CD14-positive monocyte (primary cell): ENCODE measurements at regions not wholly inside any gene's neighbourhood (a gene's known extent, or its start where the extent isn't known, plus 50 kb on each side); places are given as distances from the start of the nearest gene placed in this dataset.

ENCODE experiments used
- DNase-seq, 3 donors: peaks; one replicate each; pipeline ENCODE4 v3.0.0-alpha.2; 2011 to 2022
- H2AFZ ChIP-seq: 2 replicates; pipeline ENCODE4 v1.6.0; 2012; ENCODE audit warnings: mild to moderate bottlenecking, low read depth, low read length, inconsistent platforms; ENCODE audit not compliant: insufficient read depth, poor library complexity, severe bottlenecking
- H3K27ac ChIP-seq, 2 donors: 1 replicate in 1 of 2; 2 replicates in 1 of 2; pipeline ENCODE4 v1.5.1; 2012 to 2013; ENCODE audit warnings: low read length in 2 of 2, control low read depth in 1 of 2, inconsistent platforms in 1 of 2, low read depth in 1 of 2, mild to moderate bottlenecking in 1 of 2
- H3K27me3 ChIP-seq, 2 donors: one replicate each; pipeline versions ENCODE4 v1.6.0 to v1.6.1; 2011 to 2013; ENCODE audit warnings: low read length in 2 of 2; ENCODE audit not compliant: control insufficient read depth in 2 of 2, insufficient read depth in 2 of 2
- H3K36me3 ChIP-seq, 2 donors: replicated peaks in 1 of 2; 1 replicate in 1 of 2; 2 replicates in 1 of 2; pipeline versions ENCODE4 v1.5.1 to v1.6.1; 2012 to 2013; ENCODE audit warnings: low read length in 2 of 2, control low read depth in 1 of 2, inconsistent platforms in 1 of 2, mild to moderate bottlenecking in 1 of 2; ENCODE audit not compliant: insufficient read depth in 2 of 2, control insufficient read depth in 1 of 2
- H3K4me1 ChIP-seq, 2 donors: 1 replicate in 1 of 2; 2 replicates in 1 of 2; pipeline versions ENCODE4 v1.5.1 to v1.6.1; 2012 to 2013; ENCODE audit warnings: low read length in 2 of 2, control low read depth in 1 of 2, inconsistent platforms in 1 of 2, mild to moderate bottlenecking in 1 of 2, moderate library complexity in 1 of 2; ENCODE audit not compliant: insufficient read depth in 2 of 2, control insufficient read depth in 1 of 2
- H3K4me2 ChIP-seq: replicated peaks from 2 replicates; pipeline ENCODE3; 2012; ENCODE audit warnings: low read length, moderate library complexity, mild to moderate bottlenecking; ENCODE audit not compliant: poor library complexity, severe bottlenecking; ENCODE audit errors: extremely low read depth
- H3K4me3 ChIP-seq, 3 experiments: fragments of 200-600 bp in 1 of 3; sonication (generic) in 1 of 3; replicated peaks in 1 of 3; 1 replicate in 2 of 3; 2 replicates in 1 of 3; pipeline ENCODE4 v1.5.1; 2011 to 2013; ENCODE audit warnings: low read length in 3 of 3, mild to moderate bottlenecking in 3 of 3, control low read depth in 2 of 3, low read depth in 2 of 3, inconsistent platforms in 1 of 3, moderate library complexity in 1 of 3
- H3K79me2 ChIP-seq: 2 replicates; pipeline ENCODE4 v1.6.0; 2012; ENCODE audit warnings: mild to moderate bottlenecking, control low read depth, inconsistent platforms, low read length, moderate library complexity; ENCODE audit not compliant: insufficient read depth
- H3K9ac ChIP-seq: 2 replicates; pipeline ENCODE4 v1.6.0; 2017; ENCODE audit warnings: low read length, mild to moderate bottlenecking; ENCODE audit not compliant: insufficient read depth, poor library complexity, severe bottlenecking
- H3K9me3 ChIP-seq, 2 donors: replicated peaks in 1 of 2; 1 replicate in 1 of 2; 2 replicates in 1 of 2; pipeline versions ENCODE4 v1.5.1 to v1.6.1; 2012 to 2013; ENCODE audit warnings: low read length in 2 of 2, control low read depth in 1 of 2; ENCODE audit not compliant: control insufficient read depth in 1 of 2, insufficient read depth in 1 of 2
- H4K20me1 ChIP-seq: 2 replicates; pipeline ENCODE4 v1.6.0; 2012; ENCODE audit warnings: mild to moderate bottlenecking, low read length, control low read depth, moderate library complexity; ENCODE audit not compliant: insufficient read depth
- H3K27ac Mint-ChIP-seq, 7 donors: one replicate each; pipeline ENCODE4 v1.8.0; 2020; ENCODE audit warnings: mild to moderate bottlenecking in 7 of 7, mixed read lengths in 7 of 7, moderate library complexity in 6 of 7, inconsistent platforms in 2 of 7
- H3K27me3 Mint-ChIP-seq, 3 donors: one replicate each; pipeline ENCODE4 v1.8.0; 2021 to 2022; ENCODE audit warnings: low read depth in 3 of 3, mild to moderate bottlenecking in 3 of 3, mixed read lengths in 3 of 3, moderate library complexity in 3 of 3, inconsistent platforms in 1 of 3
- H3K36me3 Mint-ChIP-seq, 2 donors: one replicate each; pipeline ENCODE4 v1.8.0; 2020; ENCODE audit warnings: mixed read lengths in 2 of 2, inconsistent platforms in 1 of 2, mild to moderate bottlenecking in 1 of 2
- H3K4me1 Mint-ChIP-seq: one replicate; pipeline ENCODE4 v1.8.0; 2020; ENCODE audit warnings: mild to moderate bottlenecking, mixed read lengths
- H3K4me3 Mint-ChIP-seq, 2 donors: one replicate each; pipeline ENCODE4 v1.8.0; 2020; ENCODE audit warnings: mild to moderate bottlenecking in 2 of 2, mixed read lengths in 2 of 2, moderate library complexity in 1 of 2
- H3K9me3 Mint-ChIP-seq, 7 donors: one replicate each; pipeline ENCODE4 v1.8.0; 2020 to 2022; ENCODE audit warnings: mixed read lengths in 7 of 7, mild to moderate bottlenecking in 6 of 7, moderate library complexity in 6 of 7, inconsistent platforms in 2 of 7
- WGBS: methylation state at CpG from one replicate; pipeline ENCODE4 v1.1.5; 2013; ENCODE audit warnings: missing lambda C conversion rate; ENCODE audit not compliant: insufficient coverage; 5-methylcytosine and 5-hydroxymethylcytosine counted together
- intact Hi-C, 2 donors: fragments of 100-400 bp; cut with micrococcal nuclease; formaldehyde crosslinking; loops; one replicate each; pipeline versions ENCODE4 v1.15.0 to v1.15.1; 2023
- TF ChIP-seq, protein P1 (sequence below): fragments of 200-600 bp; IDR thresholded peaks from one replicate; pipeline ENCODE4 v1.8.0; 2022; ENCODE audit warnings: antibody characterized with exemption, mild to moderate bottlenecking

DNA sequence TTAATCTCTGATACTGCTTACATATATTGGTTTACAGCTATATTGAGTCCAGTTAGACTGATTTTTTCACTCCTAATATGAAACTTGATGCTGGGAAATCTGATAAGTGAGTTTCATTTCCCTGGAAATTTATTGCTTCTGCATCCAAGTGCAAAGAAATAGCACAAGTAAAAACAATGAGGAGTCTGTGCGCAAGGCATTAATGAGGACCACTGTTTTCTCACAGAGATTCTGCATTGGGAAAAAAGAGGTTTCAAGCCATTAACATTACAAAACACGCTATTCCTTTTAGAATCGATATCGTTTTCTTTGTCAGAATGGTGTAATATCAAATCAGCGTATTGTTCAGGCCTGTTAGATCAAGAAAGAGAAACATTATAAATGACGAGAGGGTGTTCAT is 723.3 kb upstream of the ARRDC4 start:
- Histone ChIP-seq H3K27ac (no peak overlapping the region), H3K4me2 (no peak overlapping the region), H3K4me1 (no peaks in the 10 kb centered on the region), H3K79me2 (no peaks in the 10 kb centered on the region), H2AFZ (no peak overlapping the region), H4K20me1 (no peaks in the 10 kb centered on the region), H3K4me3 (no peak overlapping the region), H3K9ac (no peak overlapping the region), H3K36me3 (no peaks in the 10 kb centered on the region), H3K9me3 (peaks cover 0 to 2% of the 10 kb centered on the region in 2 donors), H3K27me3 (no peaks in the 10 kb centered on the region)
- Mint-ChIP-seq H3K4me1 (peaks cover 2% of the 10 kb centered on the region), H3K27ac (no peak overlapping the region), H3K36me3 (no peaks in the 10 kb centered on the region), H3K4me3 (no peak overlapping the region), H3K27me3 (peaks cover 0 to 6% (median 2%) of the 10 kb centered on the region in 3 donors), H3K9me3 (peaks cover 0 to 5% (median 0%) of the 10 kb centered on the region in 7 donors)
- TF ChIP-seq, protein P1, sequence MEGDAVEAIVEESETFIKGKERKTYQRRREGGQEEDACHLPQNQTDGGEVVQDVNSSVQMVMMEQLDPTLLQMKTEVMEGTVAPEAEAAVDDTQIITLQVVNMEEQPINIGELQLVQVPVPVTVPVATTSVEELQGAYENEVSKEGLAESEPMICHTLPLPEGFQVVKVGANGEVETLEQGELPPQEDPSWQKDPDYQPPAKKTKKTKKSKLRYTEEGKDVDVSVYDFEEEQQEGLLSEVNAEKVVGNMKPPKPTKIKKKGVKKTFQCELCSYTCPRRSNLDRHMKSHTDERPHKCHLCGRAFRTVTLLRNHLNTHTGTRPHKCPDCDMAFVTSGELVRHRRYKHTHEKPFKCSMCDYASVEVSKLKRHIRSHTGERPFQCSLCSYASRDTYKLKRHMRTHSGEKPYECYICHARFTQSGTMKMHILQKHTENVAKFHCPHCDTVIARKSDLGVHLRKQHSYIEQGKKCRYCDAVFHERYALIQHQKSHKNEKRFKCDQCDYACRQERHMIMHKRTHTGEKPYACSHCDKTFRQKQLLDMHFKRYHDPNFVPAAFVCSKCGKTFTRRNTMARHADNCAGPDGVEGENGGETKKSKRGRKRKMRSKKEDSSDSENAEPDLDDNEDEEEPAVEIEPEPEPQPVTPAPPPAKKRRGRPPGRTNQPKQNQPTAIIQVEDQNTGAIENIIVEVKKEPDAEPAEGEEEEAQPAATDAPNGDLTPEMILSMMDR = no peak
- no peak for DNase-seq
- WGBS = 100% methylated on average over 1 of the region's 6 CpGs
- intact Hi-C loops = loop anchor here (10.0 kb wide), 1 partner anchor 882 kb away; no protein-coding TSS in a partner anchor

DNA sequence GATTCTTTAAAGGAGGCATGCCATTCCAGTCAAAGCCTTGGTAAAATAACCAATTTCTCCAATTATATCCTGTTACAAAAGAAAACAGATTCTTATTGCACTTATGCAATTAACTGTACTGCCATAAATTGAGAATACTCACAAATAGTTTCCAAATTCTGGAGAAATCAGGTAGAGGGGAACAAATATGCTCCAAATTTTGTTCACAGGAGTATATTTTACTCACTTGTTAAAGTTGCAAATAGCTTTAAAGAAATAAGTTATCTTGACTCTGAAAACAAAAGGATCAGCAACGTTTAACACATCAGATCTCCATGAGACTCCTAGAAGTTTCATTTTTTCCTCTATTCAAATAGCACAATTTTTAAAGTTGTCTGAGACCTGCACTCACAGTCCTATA is 712.1 kb upstream of the ARRDC4 start:
- no peaks in the 10 kb centered on the region for H3K27me3 ChIP-seq
- H3K4me2 ChIP-seq = no peak overlapping the region
- H3K4me1 Mint-ChIP-seq = no peaks in the 10 kb centered on the region
- no peak overlapping the region for H2AFZ ChIP-seq
- no peaks in the 10 kb centered on the region for H3K36me3 Mint-ChIP-seq
- H3K4me1 ChIP-seq = no peaks in the 10 kb centered on the region
- no CpG with 5 or more reads among the region's 1 CpG for WGBS
- TF ChIP-seq, protein P1 = no peak
- intact Hi-C loops = no loop called here
- no peaks in the 10 kb centered on the region for H4K20me1 ChIP-seq
- no peak overlapping the region for H3K4me3 ChIP-seq
- H3K9me3 Mint-ChIP-seq = peaks cover 0 to 5% (median 0%) of the 10 kb centered on the region in 7 donors
- H3K4me3 Mint-ChIP-seq = no peak overlapping the region
- no peaks in the 10 kb centered on the region for H3K36me3 ChIP-seq
- no peak overlapping the region for H3K27ac ChIP-seq
- no peak for DNase-seq
- H3K9me3 ChIP-seq = no peaks in the 10 kb centered on the region
- peaks cover 0 to 5% (median 2%) of the 10 kb centered on the region in 3 donors for H3K27me3 Mint-ChIP-seq
- H3K27ac Mint-ChIP-seq = no peak overlapping the region
- H3K9ac ChIP-seq = no peak overlapping the region
- no peaks in the 10 kb centered on the region for H3K79me2 ChIP-seq
